DND-41 (cell line): ENCODE measurements at regions not wholly inside any gene's neighbourhood (a gene's known extent, or its start where the extent isn't known, plus 50 kb on each side); places are given as distances from the start of the nearest gene placed in this dataset.
"Not testable (repeated sequence)": the region's sequence is repeated elsewhere in the genome, so short reads cannot be mapped to it uniquely, and the experiment has no call there.

Source experiments
- ATAC-seq: fragments of 200-7000 bp; cut with Tn5 transposase; 3 replicates; pipeline ENCODE4 v1.9.1; 2021; ENCODE audit warnings: low read depth; ENCODE audit not compliant: insufficient read depth
- DNase-seq: peaks from one replicate; pipeline ENCODE4 v3.0.0-alpha.2; 2020
- H2AFZ ChIP-seq: 2 replicates; pipeline ENCODE4 v1.6.0; 2012; ENCODE audit warnings: low read depth, low read length
- H3K27ac ChIP-seq: 2 replicates; pipeline ENCODE4 v1.5.1; 2012; ENCODE audit warnings: low read length, inconsistent platforms
- H3K27me3 ChIP-seq: fragments of 200-600 bp; sonication (generic); 2 replicates; pipeline ENCODE4 v1.6.0; 2012; ENCODE audit warnings: low read length, mild to moderate bottlenecking, inconsistent platforms; ENCODE audit not compliant: insufficient read depth, poor library complexity
- H3K36me3 ChIP-seq: 2 replicates; pipeline ENCODE4 v1.5.1; 2012; ENCODE audit warnings: low read length, inconsistent platforms; ENCODE audit not compliant: insufficient read depth
- H3K4me1 ChIP-seq: 2 replicates; pipeline ENCODE4 v1.5.1; 2012; ENCODE audit warnings: mild to moderate bottlenecking, low read length; ENCODE audit not compliant: insufficient read depth
- H3K4me2 ChIP-seq: 2 replicates; pipeline ENCODE4 v1.6.0; 2012; ENCODE audit warnings: mild to moderate bottlenecking, moderate library complexity, low read length, inconsistent platforms; ENCODE audit not compliant: insufficient read depth
- H3K4me3 ChIP-seq, 2 experiments: fragments of 200-600 bp in 1 of 2; shearing (Covaris generic) in 1 of 2; 2 replicates each; pipeline ENCODE4 v1.5.1; 2012 to 2016; ENCODE audit warnings: inconsistent platforms in 2 of 2, low read length in 2 of 2, mild to moderate bottlenecking in 2 of 2, low read depth in 1 of 2, moderate library complexity in 1 of 2
- H3K79me2 ChIP-seq: 2 replicates; pipeline ENCODE4 v1.6.0; 2012; ENCODE audit warnings: low read length, inconsistent platforms; ENCODE audit not compliant: insufficient read depth
- H3K9ac ChIP-seq: 2 replicates; pipeline ENCODE4 v1.6.0; 2012; ENCODE audit warnings: low read depth, mild to moderate bottlenecking, inconsistent platforms, low read length, moderate library complexity
- H3K9me3 ChIP-seq: 2 replicates; pipeline ENCODE4 v1.5.1; 2012; ENCODE audit warnings: low read length, moderate library complexity, mild to moderate bottlenecking, inconsistent platforms; ENCODE audit not compliant: insufficient read depth, severe bottlenecking
- H4K20me1 ChIP-seq: 2 replicates; pipeline ENCODE4 v1.6.0; 2012; ENCODE audit warnings: low read length; ENCODE audit not compliant: insufficient read depth
- CTCF ChIP-seq: IDR thresholded peaks from 2 replicates; pipeline ENCODE4 v1.5.1; 2012; ENCODE audit warnings: borderline replicate concordance, low read length, moderate library complexity, mild to moderate bottlenecking; ENCODE audit not compliant: poor library complexity, severe bottlenecking; ENCODE audit errors: extremely low read depth
- EZH2 ChIP-seq: IDR thresholded peaks from 3 replicates; pipeline ENCODE4 v1.6.1; 2012; ENCODE audit warnings: borderline replicate concordance, low read depth, mild to moderate bottlenecking, moderate library complexity, low read length, inconsistent platforms; ENCODE audit not compliant: severe bottlenecking

DNA sequence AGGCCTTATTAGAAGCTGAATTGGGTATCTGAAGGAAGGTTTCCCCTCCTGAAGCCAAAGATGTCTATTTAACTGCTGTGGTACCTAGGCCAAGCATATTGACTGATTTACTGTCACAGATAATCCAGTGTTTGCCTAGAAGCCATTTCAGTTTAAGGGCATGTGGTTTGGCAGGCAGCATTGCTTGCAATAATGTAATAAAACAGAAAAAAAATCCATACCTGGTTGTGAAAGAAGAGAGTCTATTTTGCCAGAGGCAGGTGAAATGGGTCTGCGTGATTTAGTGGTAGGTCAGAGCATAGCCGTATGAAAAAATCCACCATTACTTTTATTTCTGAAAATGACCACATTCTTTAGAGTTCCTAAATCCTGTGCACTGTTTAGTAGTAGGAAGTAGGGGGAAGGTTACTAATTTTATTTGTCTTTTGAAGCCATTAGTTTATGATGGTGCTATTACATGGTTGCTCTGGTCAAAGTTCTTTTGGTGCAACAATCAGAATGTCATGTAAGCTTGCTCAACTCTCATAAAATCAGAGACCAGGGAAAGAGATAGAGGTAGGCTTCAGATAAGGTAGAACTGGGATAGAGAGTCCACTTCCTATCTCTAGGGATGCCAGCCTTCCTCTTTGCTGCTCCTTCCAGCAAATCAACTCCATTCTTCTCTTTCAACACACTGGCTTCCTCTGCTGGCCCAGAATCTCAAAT lies 343.4 kb downstream of the GPD2 start:
- DNase-seq (no peak), ATAC-seq (no peak)
- Histone ChIP-seq H3K27me3 (no peaks in the 10 kb centered on the region), H4K20me1 (no peaks in the 10 kb centered on the region), H3K9ac (no peak overlapping the region), H3K27ac (no peak overlapping the region), H3K4me3 (no peak overlapping the region), H3K79me2 (no peaks in the 10 kb centered on the region), H3K4me2 (no peak overlapping the region), H3K36me3 (no peaks in the 10 kb centered on the region), H3K9me3 (no peaks in the 10 kb centered on the region), H3K4me1 (no peaks in the 10 kb centered on the region), H2AFZ (no peak overlapping the region)
- TF ChIP-seq EZH2 (no peak), CTCF (no peak)

GRCh38 chr2:156781677-156782076 lies 345.5 kb downstream of the GPD2 start:
- H4K20me1 ChIP-seq, H3K4me1 ChIP-seq, DNase-seq, H3K9ac ChIP-seq, H3K27me3 ChIP-seq, H3K79me2 ChIP-seq, H2AFZ ChIP-seq, H3K4me2 ChIP-seq, H3K36me3 ChIP-seq, H3K4me3 ChIP-seq, H3K9me3 ChIP-seq, ATAC-seq, H3K27ac ChIP-seq: not testable (repeated sequence)

- Histone ChIP-seq H3K9ac (no peak overlapping the region), H2AFZ (no peak overlapping the region), H3K79me2 (no peaks in the 10 kb centered on the region), H3K9me3 (no peaks in the 10 kb centered on the region), H3K27me3 (no peaks in the 10 kb centered on the region), H3K4me2 (no peak overlapping the region), H3K4me1 (no peaks in the 10 kb centered on the region), H4K20me1 (no peaks in the 10 kb centered on the region), H3K4me3 (no peak overlapping the region), H3K36me3 (no peaks in the 10 kb centered on the region), H3K27ac (no peak overlapping the region)
- TF ChIP-seq CTCF, result no peak
- TF ChIP-seq EZH2, result no peak
- ATAC-seq (no peak), DNase-seq (no peak)
Measured at GRCh38 chr2:156784020-156784701, 348.0 kb downstream of the GPD2 start.

GRCh38 chr2:156787517-156787916 lies 351.3 kb downstream of the GPD2 start:
- Histone ChIP-seq H3K9me3 (no peaks in the 10 kb centered on the region), H3K27me3 (no peaks in the 10 kb centered on the region), H3K4me2 (no peak overlapping the region), H3K9ac (no peak overlapping the region), H3K79me2 (no peaks in the 10 kb centered on the region), H3K4me1 (no peaks in the 10 kb centered on the region), H3K4me3 (no peak overlapping the region), H3K27ac (no peak overlapping the region), H4K20me1 (no peaks in the 10 kb centered on the region), H2AFZ (no peak overlapping the region), H3K36me3 (no peaks in the 10 kb centered on the region)
- DNase-seq (no peak), ATAC-seq (no peak; the same call in 2 of the 3 replicates)
- TF ChIP-seq EZH2 (no peak), CTCF (no peak)
